ENCODE measurements at regions not wholly inside any gene's neighbourhood (a gene's known extent, or its start where the extent isn't known, plus 50 kb on each side); places are given as distances from the start of the nearest gene placed in this dataset.
"Not testable (repeated sequence)": the region's sequence is repeated elsewhere in the genome, so short reads cannot be mapped to it uniquely, and the experiment has no call there.

DNA sequence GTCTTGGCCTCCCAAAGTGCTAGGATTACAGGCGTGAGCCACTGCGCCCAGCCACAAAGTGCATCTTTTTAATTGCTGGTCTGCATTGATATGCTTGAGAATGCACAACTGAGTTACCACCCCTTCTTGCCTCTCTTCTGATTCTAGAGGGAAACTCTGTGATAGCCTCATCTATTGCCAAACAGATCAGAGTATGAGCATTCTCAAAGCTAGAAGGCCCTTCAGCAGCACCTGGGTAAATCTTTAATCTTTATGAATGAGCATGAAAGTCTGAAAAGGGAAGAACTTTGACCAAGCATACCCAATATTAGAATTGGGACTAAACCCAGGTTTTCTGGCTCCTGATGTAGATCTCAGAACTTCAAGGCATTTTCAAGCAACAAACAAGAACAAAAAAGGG is 298.3 kb upstream of the TNC start:
- TF ChIP-seq CTCF (conservative IDR thresholded peaks at IDR 0.05; ENCODE audit: low read depth, low read length): no peak
- H3K4me3 ChIP-seq (ENCODE audit: low read length): no peak overlapping the region
- no peak for DNase-seq (ENCODE audit: low read depth)

GRCh38 chr9:115418181-115418580 is 300.2 kb upstream of the TNC start:
- not testable (repeated sequence) for H3K4me3 ChIP-seq (ENCODE audit: low read length); DNase-seq (ENCODE audit: low read depth)

GRCh38 chr9:115422932-115423440 is 305.0 kb upstream of the TNC start:
- no peak for TF ChIP-seq CTCF (conservative IDR thresholded peaks at IDR 0.05; ENCODE audit: low read depth, low read length)
- DNase-seq (ENCODE audit: low read depth): no peak
- H3K4me3 ChIP-seq (ENCODE audit: low read length): no peak overlapping the region

DNA sequence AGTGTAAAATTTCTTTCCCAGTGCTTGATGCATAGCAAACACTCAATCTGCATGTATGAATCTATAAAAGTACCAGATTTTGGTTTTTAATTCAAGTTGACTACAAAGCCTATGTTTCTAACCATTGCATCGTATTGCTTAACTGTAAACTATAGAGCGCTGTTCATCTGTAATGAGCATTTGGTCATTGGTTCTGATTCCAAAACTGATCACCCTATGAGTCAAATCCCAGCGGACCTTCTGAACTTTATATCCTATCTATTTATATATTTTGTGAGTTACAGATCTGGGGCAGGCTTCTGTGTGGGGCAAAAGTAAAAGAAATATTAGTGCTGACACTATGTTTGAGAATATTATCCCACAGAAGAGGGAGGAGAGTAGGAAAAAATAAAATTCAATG is 305.7 kb upstream of the TNC start:
- no peak for TF ChIP-seq CTCF (conservative IDR thresholded peaks at IDR 0.05; ENCODE audit: low read depth, low read length)
- no peak overlapping the region for H3K4me3 ChIP-seq (ENCODE audit: low read length)
- DNase-seq (ENCODE audit: low read depth): no peak

DNA sequence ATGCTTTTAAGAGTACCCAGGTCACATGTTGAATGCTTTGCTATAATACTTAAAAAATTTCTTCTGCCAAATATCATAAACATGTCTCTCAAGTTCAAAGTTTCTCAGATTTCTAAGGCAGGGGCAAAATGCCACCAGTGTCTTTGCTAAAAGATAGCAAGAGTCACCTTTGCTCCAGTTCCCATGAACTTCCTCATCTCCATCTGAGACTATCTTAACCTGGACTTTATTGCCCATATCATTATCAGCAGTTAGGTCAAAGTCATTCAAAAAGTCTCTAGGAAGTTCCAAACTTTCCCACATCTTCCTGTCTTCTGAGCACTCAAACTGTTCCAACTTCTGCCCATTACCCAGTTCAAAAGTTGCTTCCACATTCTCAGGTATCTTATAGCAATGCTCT is 307.6 kb upstream of the TNC start:
- H3K4me3 ChIP-seq (ENCODE audit: low read length): no peak overlapping the region
- TF ChIP-seq CTCF (conservative IDR thresholded peaks at IDR 0.05; ENCODE audit: low read depth, low read length): no peak
- DNase-seq (ENCODE audit: low read depth): no peak

GRCh38 chr9:115437418-115437817 is 319.5 kb upstream of the TNC start:
- DNase-seq (ENCODE audit: low read depth): no peak
- TF ChIP-seq CTCF (conservative IDR thresholded peaks at IDR 0.05; ENCODE audit: low read depth, low read length): no peak
- no peak overlapping the region for H3K4me3 ChIP-seq (ENCODE audit: low read length)

GRCh38 chr9:115439641-115440040 is 321.7 kb upstream of the TNC start:
- DNase-seq (ENCODE audit: low read depth): no peak
- no peak overlapping the region for H3K4me3 ChIP-seq (ENCODE audit: low read length)
- no peak for TF ChIP-seq CTCF (conservative IDR thresholded peaks at IDR 0.05; ENCODE audit: low read depth, low read length)

DNA sequence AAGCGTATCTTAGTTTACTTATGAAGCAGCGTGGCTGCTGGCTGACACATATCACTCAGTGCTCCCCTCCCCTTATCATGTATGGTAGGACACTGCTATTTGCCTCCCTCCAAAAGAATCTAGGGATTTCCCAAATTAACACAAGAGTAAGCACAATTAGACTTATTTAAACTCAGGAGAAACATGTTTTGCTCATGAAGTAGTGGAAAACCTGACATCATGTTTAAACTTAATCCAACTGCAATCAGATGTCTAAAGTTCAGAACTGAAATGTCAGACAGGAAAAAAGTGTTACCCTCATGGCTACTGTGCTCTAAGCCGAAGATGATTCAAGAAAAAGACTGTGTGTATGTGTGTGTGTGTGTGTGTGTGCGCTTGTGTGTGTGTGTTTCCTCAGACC is 324.1 kb upstream of the TNC start:
- H3K4me3 ChIP-seq (ENCODE audit: low read length): no peak overlapping the region
- TF ChIP-seq CTCF (conservative IDR thresholded peaks at IDR 0.05; ENCODE audit: low read depth, low read length): no peak
- peak; percentile 33 for DNase-seq (ENCODE audit: low read depth)

All from retinal pigment epithelial cell (primary cell).